ENCODE measurements at regions not wholly inside any gene's neighbourhood (a gene's known extent, or its start where the extent isn't known, plus 50 kb on each side); places are given as distances from the start of the nearest gene placed in this dataset.

DNA sequence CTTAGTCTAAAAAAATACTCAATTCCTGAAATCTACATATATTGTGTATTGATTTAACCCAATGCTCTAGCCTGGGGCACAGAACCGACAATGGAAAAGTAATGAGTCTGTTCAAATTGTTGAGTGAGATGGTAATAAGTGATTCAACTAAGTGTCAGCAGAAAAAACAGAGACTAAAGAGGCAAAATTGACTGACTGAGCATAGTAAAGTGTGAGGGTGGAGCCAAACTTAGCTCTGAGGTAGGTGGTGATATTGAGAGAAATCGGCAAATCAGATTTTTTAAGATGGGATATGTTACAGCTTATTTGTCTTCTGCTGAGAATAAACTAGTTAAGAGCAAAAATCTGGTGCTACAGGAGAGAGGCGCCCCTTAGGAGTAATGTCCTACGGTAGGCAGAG, 764.0 kb upstream of the LRRN3 start:
- no peaks in the 10 kb centered on the region for H3K36me3 Mint-ChIP-seq (ENCODE audit: low read depth)
- no peak overlapping the region for H3K27ac Mint-ChIP-seq
- no peak overlapping the region for H3K4me3 Mint-ChIP-seq
- H3K4me1 Mint-ChIP-seq (ENCODE audit: low read depth), result no peaks in the 10 kb centered on the region
- no peak for DNase-seq
- H3K27me3 Mint-ChIP-seq, result no peaks in the 10 kb centered on the region
- no peaks in the 10 kb centered on the region for H3K9me3 Mint-ChIP-seq

DNA sequence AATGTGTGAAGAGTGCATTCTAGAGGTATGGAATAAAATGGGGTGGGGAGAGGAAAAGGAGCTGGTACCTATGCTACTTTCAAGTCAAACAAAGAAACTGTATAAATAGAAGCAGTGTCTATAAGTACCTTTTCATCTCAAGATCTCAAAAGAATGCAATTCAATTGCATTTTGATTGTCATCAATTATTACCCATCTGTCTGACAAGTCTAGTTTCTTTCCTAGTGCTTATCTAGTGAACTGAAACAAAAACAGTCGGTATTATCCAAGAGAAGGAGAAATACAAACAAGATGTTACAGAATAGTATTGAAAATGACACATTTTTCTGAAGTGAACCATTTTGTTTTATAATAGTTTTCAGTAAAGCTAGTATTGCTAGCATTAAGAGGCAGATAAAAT, 754.5 kb upstream of the LRRN3 start:
- Mint-ChIP-seq H3K4me1 (ENCODE audit: low read depth) (no peaks in the 10 kb centered on the region), H3K4me3 (no peak overlapping the region), H3K36me3 (ENCODE audit: low read depth) (no peaks in the 10 kb centered on the region), H3K27ac (no peak overlapping the region), H3K9me3 (peaks cover 6% of the 10 kb centered on the region), H3K27me3 (no peaks in the 10 kb centered on the region)
- DNase-seq, result no peak

DNA sequence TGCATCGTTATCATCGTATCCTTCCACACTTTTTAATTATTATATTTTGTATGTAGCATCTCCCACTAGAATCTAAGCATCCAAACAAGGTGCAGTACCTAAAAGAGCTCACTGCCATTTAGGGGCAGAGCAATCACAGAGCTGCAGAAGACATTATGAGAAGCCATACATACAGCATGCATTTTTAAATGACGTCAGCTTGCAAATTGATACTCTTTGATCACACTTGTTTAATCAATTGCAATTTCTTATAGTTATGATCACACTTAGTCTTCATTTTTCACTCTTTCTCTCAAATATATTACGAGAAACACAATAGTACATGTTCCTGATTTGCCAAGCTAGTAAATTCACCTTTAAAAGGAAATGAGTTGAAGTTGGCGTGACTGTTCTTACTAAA, 753.3 kb upstream of the LRRN3 start:
- Mint-ChIP-seq H3K9me3 (peaks cover 6% of the 10 kb centered on the region), H3K4me3 (no peak overlapping the region), H3K36me3 (ENCODE audit: low read depth) (no peaks in the 10 kb centered on the region), H3K4me1 (ENCODE audit: low read depth) (no peaks in the 10 kb centered on the region), H3K27ac (no peak overlapping the region), H3K27me3 (no peaks in the 10 kb centered on the region)
- no peak for DNase-seq

DNA sequence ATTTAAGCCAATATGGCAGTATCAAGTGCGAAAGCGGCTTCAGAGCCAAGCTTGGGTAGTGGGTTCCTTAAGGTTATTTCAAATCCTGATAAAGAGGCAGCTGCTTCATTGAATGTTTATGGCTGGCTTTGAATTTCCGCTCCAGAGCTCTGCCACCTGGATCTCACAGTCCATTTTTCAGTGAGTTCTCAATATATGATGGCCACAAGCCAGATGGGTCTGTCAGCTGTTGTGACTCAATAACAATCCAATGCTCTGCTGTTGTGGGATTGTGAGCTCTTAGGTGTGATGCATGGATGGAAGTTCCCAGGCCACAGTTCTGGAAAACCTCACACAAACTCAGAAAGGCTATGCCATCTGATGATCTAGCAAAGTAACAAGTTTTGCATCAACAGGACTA, 743.8 kb upstream of the LRRN3 start:
- Mint-ChIP-seq H3K4me3 (no peak overlapping the region), H3K9me3 (peaks cover 5% of the 10 kb centered on the region), H3K4me1 (ENCODE audit: low read depth) (no peaks in the 10 kb centered on the region), H3K27me3 (no peaks in the 10 kb centered on the region), H3K27ac (no peak overlapping the region), H3K36me3 (ENCODE audit: low read depth) (no peaks in the 10 kb centered on the region)
- no peak for DNase-seq

DNA sequence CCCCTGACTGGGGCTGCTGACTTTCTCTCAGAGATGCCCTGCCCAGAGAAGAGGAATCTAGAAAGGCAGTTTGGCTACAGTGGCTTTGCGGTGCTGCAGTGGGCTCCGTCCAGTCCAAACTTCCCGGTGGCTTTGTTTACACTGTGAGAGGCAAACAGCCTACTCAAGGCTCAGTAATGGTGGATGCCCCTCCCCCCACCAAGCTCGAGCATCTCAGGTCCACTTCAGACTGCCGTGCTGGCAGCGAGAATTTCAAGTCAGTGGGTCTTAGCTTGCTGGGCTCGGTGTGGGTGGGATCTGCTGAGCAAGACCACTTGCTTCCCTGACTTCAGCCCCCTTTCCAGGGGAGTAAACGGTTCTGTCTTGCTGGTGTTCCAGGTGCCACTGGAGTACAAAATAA, 734.5 kb upstream of the LRRN3 start:
- Mint-ChIP-seq H3K9me3 (peaks cover 8% of the 10 kb centered on the region), H3K4me1 (ENCODE audit: low read depth) (no peaks in the 10 kb centered on the region), H3K36me3 (ENCODE audit: low read depth) (no peaks in the 10 kb centered on the region), H3K27me3 (no peaks in the 10 kb centered on the region), H3K27ac (no peak overlapping the region), H3K4me3 (no peak overlapping the region)
- no peak for DNase-seq

DNA sequence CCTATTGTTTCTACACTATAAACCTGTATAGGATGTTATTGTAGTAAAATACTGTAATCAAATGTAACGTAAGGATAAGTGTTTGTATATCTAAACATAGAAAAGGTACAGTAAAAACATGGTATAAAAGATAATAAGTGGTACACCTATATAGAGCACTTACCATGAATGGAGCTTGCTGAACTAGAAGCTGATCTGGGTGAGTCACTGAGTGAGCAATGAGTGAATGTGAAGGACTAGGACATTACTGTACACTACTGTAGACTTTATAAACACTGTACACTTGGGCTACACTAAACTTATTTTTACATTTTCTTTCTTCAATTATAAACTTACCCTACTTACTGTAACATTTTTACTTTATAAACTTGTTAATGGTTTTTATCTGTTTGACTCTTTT, 732.9 kb upstream of the LRRN3 start:
- H3K27ac Mint-ChIP-seq, result no peak overlapping the region
- H3K9me3 Mint-ChIP-seq, result no peaks in the 10 kb centered on the region
- no peaks in the 10 kb centered on the region for H3K4me1 Mint-ChIP-seq (ENCODE audit: low read depth)
- no peak for DNase-seq
- no peak overlapping the region for H3K4me3 Mint-ChIP-seq
- H3K36me3 Mint-ChIP-seq (ENCODE audit: low read depth), result no peaks in the 10 kb centered on the region
- no peaks in the 10 kb centered on the region for H3K27me3 Mint-ChIP-seq

DNA sequence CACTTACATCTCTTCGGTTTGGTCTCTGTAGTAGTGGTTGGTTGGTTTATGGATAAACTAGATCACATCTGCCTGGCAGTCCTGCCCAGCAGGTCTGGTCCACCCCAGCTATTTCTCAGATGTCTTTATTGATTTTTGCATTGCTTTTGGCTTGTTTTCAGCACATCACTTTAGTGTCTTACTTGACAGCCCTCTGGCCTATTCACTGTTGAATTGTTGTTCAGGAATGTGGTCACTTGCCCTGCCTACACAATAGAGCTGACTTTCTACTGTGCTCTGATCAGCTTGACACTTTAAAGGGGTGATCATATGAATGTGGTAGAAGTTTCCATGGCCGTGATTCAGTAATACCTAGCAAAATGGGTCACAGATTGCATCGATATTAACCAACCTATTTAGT, 719.2 kb upstream of the LRRN3 start:
- DNase-seq, result no peak
- H3K9me3 Mint-ChIP-seq, result no peaks in the 10 kb centered on the region
- no peaks in the 10 kb centered on the region for H3K27me3 Mint-ChIP-seq
- H3K4me1 Mint-ChIP-seq (ENCODE audit: low read depth), result no peaks in the 10 kb centered on the region
- no peak overlapping the region for H3K4me3 Mint-ChIP-seq
- no peaks in the 10 kb centered on the region for H3K36me3 Mint-ChIP-seq (ENCODE audit: low read depth)
- H3K27ac Mint-ChIP-seq, result no peak overlapping the region

DNA sequence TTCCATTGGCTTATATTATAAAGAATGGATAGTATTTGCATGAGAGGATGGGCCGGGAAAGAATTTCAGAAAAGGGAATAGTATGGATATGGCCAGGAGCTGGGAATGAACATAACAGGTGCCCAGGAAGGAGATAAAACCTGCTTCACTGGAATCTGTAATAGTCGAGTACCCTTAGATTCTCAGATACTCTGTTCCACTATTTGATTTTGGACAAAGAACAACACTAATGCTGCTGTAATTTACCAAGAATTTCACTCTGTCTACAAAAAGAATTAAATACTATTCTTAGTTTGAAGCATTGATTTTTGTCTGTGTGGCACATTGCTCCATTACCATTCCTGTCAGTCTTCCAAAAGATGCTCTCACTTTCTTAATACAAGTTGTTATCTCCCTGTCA, 718.2 kb upstream of the LRRN3 start:
- no peaks in the 10 kb centered on the region for H3K36me3 Mint-ChIP-seq (ENCODE audit: low read depth)
- no peaks in the 10 kb centered on the region for H3K4me1 Mint-ChIP-seq (ENCODE audit: low read depth)
- no peaks in the 10 kb centered on the region for H3K9me3 Mint-ChIP-seq
- H3K27me3 Mint-ChIP-seq, result no peaks in the 10 kb centered on the region
- H3K4me3 Mint-ChIP-seq, result no peak overlapping the region
- H3K27ac Mint-ChIP-seq, result no peak overlapping the region
- no peak for DNase-seq

DNA sequence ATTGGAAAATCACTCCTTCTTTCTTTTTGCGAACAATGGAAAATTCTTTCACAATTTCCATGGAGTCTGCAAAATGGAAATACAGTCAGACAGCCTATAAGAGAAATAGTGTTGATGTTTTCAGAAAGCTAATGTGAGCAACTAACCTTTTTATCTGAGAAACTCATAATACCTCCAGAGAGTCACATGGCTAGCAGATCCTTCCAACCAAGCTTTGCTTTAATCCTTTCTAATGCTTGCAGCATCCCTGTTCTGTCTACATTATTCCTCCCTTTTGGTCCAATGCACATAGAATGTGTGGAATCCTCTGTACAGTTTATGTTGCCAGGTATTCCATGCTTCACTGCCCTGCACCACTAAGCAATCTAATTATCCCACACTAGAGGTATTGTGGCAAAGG, 717.5 kb upstream of the LRRN3 start:
- Mint-ChIP-seq H3K27me3 (no peaks in the 10 kb centered on the region), H3K27ac (no peak overlapping the region), H3K4me3 (no peak overlapping the region), H3K36me3 (ENCODE audit: low read depth) (no peaks in the 10 kb centered on the region), H3K4me1 (ENCODE audit: low read depth) (no peaks in the 10 kb centered on the region), H3K9me3 (no peaks in the 10 kb centered on the region)
- no peak for DNase-seq

DNA sequence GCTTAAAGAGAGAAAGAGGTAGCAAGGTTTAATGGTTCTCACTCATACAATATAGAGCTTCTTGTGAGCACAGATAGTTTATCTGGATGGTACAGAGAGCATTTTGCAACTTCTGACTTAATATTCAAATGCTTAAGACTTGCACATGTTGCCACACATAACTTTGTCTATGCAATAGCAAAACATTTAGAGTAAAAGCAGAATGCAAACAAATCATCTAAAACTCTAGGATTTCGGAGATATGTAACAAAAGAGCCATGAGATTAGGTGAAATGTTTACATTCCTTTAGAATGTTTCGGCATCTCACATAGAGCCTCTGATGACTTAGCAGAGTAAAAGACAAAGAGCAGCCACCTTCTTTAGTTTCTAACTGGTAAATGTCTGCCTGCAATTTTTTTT, 717.1 kb upstream of the LRRN3 start:
- Mint-ChIP-seq H3K4me1 (ENCODE audit: low read depth) (no peaks in the 10 kb centered on the region), H3K27me3 (no peaks in the 10 kb centered on the region), H3K9me3 (no peaks in the 10 kb centered on the region)

DNA sequence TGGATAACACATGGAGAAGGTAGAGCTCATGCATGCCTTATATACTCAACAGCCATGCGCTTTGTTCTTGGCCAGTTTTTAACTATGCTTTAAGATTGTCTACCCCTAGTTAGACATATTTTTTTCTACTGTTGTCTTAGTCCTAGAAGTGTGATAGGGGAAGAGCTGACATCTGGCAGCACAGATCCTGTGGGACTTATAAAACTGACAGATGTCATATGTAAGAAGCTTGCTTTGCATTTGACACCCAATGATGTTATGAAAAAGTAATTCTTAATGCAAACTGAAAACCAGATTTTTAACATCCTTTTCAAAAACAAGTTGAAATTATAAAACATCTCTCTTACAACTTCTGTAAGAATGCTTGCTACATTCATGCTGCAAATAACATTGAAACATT, 715.9 kb upstream of the LRRN3 start:
- Mint-ChIP-seq H3K4me3 (no peak overlapping the region), H3K27ac (no peak overlapping the region), H3K27me3 (no peaks in the 10 kb centered on the region), H3K4me1 (ENCODE audit: low read depth) (no peaks in the 10 kb centered on the region), H3K36me3 (ENCODE audit: low read depth) (no peaks in the 10 kb centered on the region), H3K9me3 (no peaks in the 10 kb centered on the region)
- DNase-seq, result no peak

More for the DNA sequence above, 717.1 kb upstream of the LRRN3 start:
- no peaks in the 10 kb centered on the region for H3K36me3 Mint-ChIP-seq (ENCODE audit: low read depth)
- no peak for DNase-seq
- H3K4me3 Mint-ChIP-seq, result no peak overlapping the region
- H3K27ac Mint-ChIP-seq, result no peak overlapping the region

DNA sequence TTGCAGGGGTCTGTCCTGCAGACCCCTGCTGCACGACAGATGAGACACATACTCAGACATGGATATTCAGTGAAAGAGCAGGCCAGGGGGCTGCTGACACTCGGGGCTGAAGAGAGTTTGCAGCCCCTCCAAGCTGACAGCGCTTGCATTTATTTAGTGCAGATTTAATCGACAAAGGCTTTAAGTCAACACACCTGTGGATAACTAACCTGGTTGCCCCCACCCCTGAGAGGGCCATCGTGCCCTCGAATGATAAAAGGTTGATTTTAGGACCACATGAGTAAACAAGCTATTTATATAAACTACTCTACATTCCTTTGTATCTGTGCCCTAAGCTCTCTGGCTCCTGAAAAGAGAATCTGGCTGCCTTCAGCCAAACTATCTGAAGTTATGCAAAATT, 708.2 kb upstream of the LRRN3 start:
- H3K4me3 Mint-ChIP-seq, result no peak overlapping the region
- no peak overlapping the region for H3K27ac Mint-ChIP-seq
- H3K4me1 Mint-ChIP-seq (ENCODE audit: low read depth), result no peaks in the 10 kb centered on the region
- no peak for DNase-seq
- H3K9me3 Mint-ChIP-seq, result no peaks in the 10 kb centered on the region
- H3K36me3 Mint-ChIP-seq (ENCODE audit: low read depth), result no peaks in the 10 kb centered on the region
- no peaks in the 10 kb centered on the region for H3K27me3 Mint-ChIP-seq

DNA sequence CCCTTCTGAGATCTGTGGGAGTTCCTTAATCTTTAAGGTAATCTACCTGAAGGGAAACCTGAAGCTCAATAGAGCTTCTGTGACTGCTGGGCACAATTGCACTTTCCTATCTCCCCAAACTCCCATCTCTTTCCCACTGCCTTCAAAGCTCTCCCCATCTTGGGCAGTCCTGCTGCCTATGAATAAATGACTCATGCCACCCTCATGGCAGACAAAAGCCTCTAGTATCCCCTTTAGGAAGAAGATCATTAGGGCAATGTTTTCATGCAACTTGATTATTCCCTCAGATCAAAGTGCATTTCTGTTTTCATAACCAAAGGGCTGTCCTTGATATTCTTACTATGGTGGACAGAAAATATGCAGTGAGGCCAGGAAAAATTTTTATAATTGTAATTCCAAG, 704.9 kb upstream of the LRRN3 start:
- Mint-ChIP-seq H3K36me3 (ENCODE audit: low read depth) (no peaks in the 10 kb centered on the region), H3K27me3 (no peaks in the 10 kb centered on the region), H3K9me3 (no peaks in the 10 kb centered on the region), H3K4me1 (ENCODE audit: low read depth) (no peaks in the 10 kb centered on the region), H3K27ac (no peak overlapping the region), H3K4me3 (no peak overlapping the region)
- DNase-seq, result no peak

DNA sequence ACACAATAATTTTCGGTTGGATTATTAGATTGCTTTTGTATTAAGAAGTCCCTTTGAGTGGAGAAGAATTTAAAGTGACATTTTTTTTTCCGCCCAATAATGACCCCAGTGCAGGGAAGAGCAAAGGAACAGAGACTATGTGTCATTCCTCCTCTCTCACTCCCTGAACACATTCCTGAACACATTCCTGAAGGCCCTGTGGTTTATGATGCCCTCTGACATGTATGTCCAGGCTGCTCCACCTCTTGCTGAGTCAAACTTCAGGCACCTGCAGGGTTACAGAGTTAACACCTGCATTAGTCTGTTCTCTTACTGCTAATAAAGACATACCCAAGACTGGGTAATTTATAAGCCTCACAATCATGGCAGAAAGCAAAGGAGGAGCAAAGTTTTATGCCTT, 704.0 kb upstream of the LRRN3 start:
- H3K9me3 Mint-ChIP-seq, result no peaks in the 10 kb centered on the region
- H3K4me3 Mint-ChIP-seq, result no peak overlapping the region
- no peaks in the 10 kb centered on the region for H3K27me3 Mint-ChIP-seq
- no peaks in the 10 kb centered on the region for H3K36me3 Mint-ChIP-seq (ENCODE audit: low read depth)
- no peaks in the 10 kb centered on the region for H3K4me1 Mint-ChIP-seq (ENCODE audit: low read depth)
- DNase-seq, result no peak
- no peak overlapping the region for H3K27ac Mint-ChIP-seq

DNA sequence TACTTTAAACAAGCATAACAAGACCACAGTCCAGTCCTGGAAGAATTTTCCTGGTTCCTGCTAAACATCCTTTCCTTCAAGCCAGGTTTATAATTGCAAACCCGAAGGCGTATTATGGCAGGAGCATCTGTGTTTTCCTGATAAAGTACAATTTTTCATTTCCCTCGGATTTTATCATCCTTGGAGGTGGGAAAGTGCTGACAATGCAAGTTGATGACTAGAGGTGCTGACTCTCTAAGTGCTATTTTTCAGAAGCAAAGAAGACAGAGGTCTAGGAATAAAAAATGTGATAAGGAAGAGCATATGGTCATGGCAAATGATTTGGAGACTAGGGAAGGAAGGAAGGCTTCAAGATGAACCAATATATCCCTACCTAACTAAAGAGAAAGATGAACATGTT, 703.2 kb upstream of the LRRN3 start:
- H3K27ac Mint-ChIP-seq, result no peak overlapping the region
- no peak overlapping the region for H3K4me3 Mint-ChIP-seq
- H3K4me1 Mint-ChIP-seq (ENCODE audit: low read depth), result no peaks in the 10 kb centered on the region
- H3K36me3 Mint-ChIP-seq (ENCODE audit: low read depth), result no peaks in the 10 kb centered on the region
- H3K27me3 Mint-ChIP-seq, result peaks cover 2% of the 10 kb centered on the region
- DNase-seq, result no peak
- H3K9me3 Mint-ChIP-seq, result no peaks in the 10 kb centered on the region

DNA sequence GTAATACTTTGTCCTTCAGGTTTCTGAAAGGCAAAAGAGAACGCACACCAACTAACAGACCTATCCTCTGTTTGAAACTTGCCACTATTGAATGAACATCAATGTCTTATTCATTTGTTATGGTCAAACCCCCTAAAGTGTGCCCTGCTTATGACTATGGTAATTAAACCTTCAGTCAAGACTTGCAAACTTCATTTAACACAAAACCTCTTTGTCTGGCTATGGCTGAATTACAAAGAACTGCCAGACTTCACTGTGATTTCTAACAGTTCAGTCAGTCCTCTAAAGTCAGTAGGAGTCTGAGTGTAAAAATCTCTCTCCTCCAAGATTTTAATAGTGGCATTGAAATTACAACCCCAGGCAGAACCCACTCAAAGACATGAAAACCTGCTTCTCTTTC, 702.5 kb upstream of the LRRN3 start:
- H3K4me3 Mint-ChIP-seq, result no peak overlapping the region
- no peaks in the 10 kb centered on the region for H3K36me3 Mint-ChIP-seq (ENCODE audit: low read depth)
- no peaks in the 10 kb centered on the region for H3K9me3 Mint-ChIP-seq

More for the DNA sequence above, 702.5 kb upstream of the LRRN3 start:
- Mint-ChIP-seq H3K4me1 (ENCODE audit: low read depth) (no peaks in the 10 kb centered on the region), H3K27me3 (peaks cover 3% of the 10 kb centered on the region), H3K27ac (no peak overlapping the region)
- no peak for DNase-seq
